ENCODE measurements at regions not wholly inside any gene's neighbourhood (a gene's known extent, or its start where the extent isn't known, plus 50 kb on each side); places are given as distances from the start of the nearest gene placed in this dataset.
A peak's percentile ranks its signal among the peaks of the same experiment; 100 is the strongest.
"Not testable (repeated sequence)": the region's sequence is repeated elsewhere in the genome, so short reads cannot be mapped to it uniquely, and the experiment has no call there.

- Histone ChIP-seq H3K4me1 (ENCODE audit: control insufficient read depth, insufficient read depth, low read length) (no peaks in the 10 kb centered on the region), H3K4me3 (ENCODE audit: low read depth, low read length) (no peak overlapping the region), H3K27ac (ENCODE audit: extremely low read depth, low read depth, low read length) (no peak overlapping the region), H3K9me3 (ENCODE audit: control insufficient read depth, insufficient read depth, low read depth, low read length) (no peaks in the 10 kb centered on the region), H3K36me3 (ENCODE audit: control insufficient read depth in 2 of 2, insufficient read depth in 1 of 2, low read length in 2 of 2) (no peaks in the 10 kb centered on the region)
- TF ChIP-seq ZNF514 (tag by site-specific recombination; IDR thresholded peaks at IDR 0.05) (no peak), ZNF701 (tag by site-specific recombination; IDR thresholded peaks at IDR 0.05) (no peak), YY2 (tag by site-specific recombination; IDR thresholded peaks at IDR 0.05) (no peak), ZNF449 (tag by site-specific recombination; IDR thresholded peaks at IDR 0.05) (no peak), ZNF660 (tag by site-specific recombination; IDR thresholded peaks at IDR 0.05) (no peak), ZNF280D (tag by site-specific recombination; IDR thresholded peaks at IDR 0.05) (no peak), TCF7L2 (IDR thresholded peaks at IDR 0.05; ENCODE audit: borderline replicate concordance, low read depth, low read length) (no peak)
- POLR2A ChIA-PET = no interaction called here
- CTCF ChIA-PET = interaction anchor here (0.6 to 0.8 kb wide), 2 partner anchors 17 to 204 kb away, joined by 3 read pairs; no protein-coding TSS in a partner anchor
These were observed 190.6 kb downstream of the TBC1D2B start for GRCh38 chr15:77886805-77887448.

GRCh38 chr15:77885877-77886500, 191.5 kb downstream of the TBC1D2B start:
- H3K4me1 ChIP-seq (ENCODE audit: control insufficient read depth, insufficient read depth, low read length); H3K4me3 ChIP-seq (ENCODE audit: low read depth, low read length); POLR2A ChIA-PET; H3K36me3 ChIP-seq (ENCODE audit: control insufficient read depth in 2 of 2, insufficient read depth in 1 of 2, low read length in 2 of 2); H3K9me3 ChIP-seq (ENCODE audit: control insufficient read depth, insufficient read depth, low read depth, low read length); H3K27ac ChIP-seq (ENCODE audit: extremely low read depth, low read depth, low read length): not testable (repeated sequence)
- TF ChIP-seq ZBTB20 (tag by site-specific recombination; IDR thresholded peaks at IDR 0.05) (0 out of 2 replicates have a peak, but pooled peaks have one; percentile 4), ZNF639 (tag by site-specific recombination; IDR thresholded peaks at IDR 0.05) (0 out of 2 replicates have a peak, but pooled peaks have one; percentile 0), ZSCAN4 (tag by site-specific recombination; IDR thresholded peaks at IDR 0.05) (peak; percentile 84; the same call in 1 of the 2 replicates)
- CTCF ChIA-PET = interaction anchor here (0.9 kb wide), 1 partner anchor 11 kb away, joined by 4 read pairs; no protein-coding TSS in a partner anchor

GRCh38 chr15:77883012-77883411, 194.5 kb downstream of the TBC1D2B start:
- H3K27ac ChIP-seq (ENCODE audit: extremely low read depth, low read depth, low read length); POLR2A ChIA-PET; H3K4me3 ChIP-seq (ENCODE audit: low read depth, low read length); H3K9me3 ChIP-seq (ENCODE audit: control insufficient read depth, insufficient read depth, low read depth, low read length); H3K4me1 ChIP-seq (ENCODE audit: control insufficient read depth, insufficient read depth, low read length); H3K36me3 ChIP-seq (ENCODE audit: control insufficient read depth in 2 of 2, insufficient read depth in 1 of 2, low read length in 2 of 2): not testable (repeated sequence)
- CTCF ChIA-PET = interaction anchor here (1.4 to 1.6 kb wide), 2 partner anchors 25 to 27 kb away, joined by 4 to 5 read pairs; no protein-coding TSS in a partner anchor

Measured in HEK293 (cell line).